Osteocyte (in vitro differentiated cells): ENCODE measurements at regions not wholly inside any gene's neighbourhood (a gene's known extent, or its start where the extent isn't known, plus 50 kb on each side); places are given as distances from the start of the nearest gene placed in this dataset.

Experiments used
- DNase-seq: peaks from one replicate; pipeline ENCODE4 v3.0.0; 2021; ENCODE audit warnings: mixed read lengths; ENCODE audit not compliant: unreplicated experiment; ENCODE audit errors: extremely low spot score
- H3K27ac Mint-ChIP-seq: one replicate; pipeline ENCODE4 v1.8.0; 2021; ENCODE audit warnings: mild to moderate bottlenecking, mixed read lengths; ENCODE audit not compliant: unreplicated experiment
- H3K27me3 Mint-ChIP-seq: one replicate; pipeline ENCODE4 v1.8.0; 2021; ENCODE audit warnings: mixed read lengths; ENCODE audit not compliant: unreplicated experiment
- H3K36me3 Mint-ChIP-seq: one replicate; pipeline ENCODE4 v1.8.0; 2021; ENCODE audit warnings: mixed read lengths; ENCODE audit not compliant: unreplicated experiment
- H3K4me1 Mint-ChIP-seq: one replicate; pipeline ENCODE4 v1.8.0; 2021; ENCODE audit warnings: mixed read lengths; ENCODE audit not compliant: unreplicated experiment
- H3K4me3 Mint-ChIP-seq: one replicate; pipeline ENCODE4 v1.8.0; 2021; ENCODE audit warnings: mild to moderate bottlenecking, moderate library complexity, mixed read lengths; ENCODE audit not compliant: unreplicated experiment
- H3K9me3 Mint-ChIP-seq: one replicate; pipeline ENCODE4 v1.8.0; 2021; ENCODE audit warnings: mixed read lengths; ENCODE audit not compliant: unreplicated experiment
- CTCF ChIP-seq: fragments of 200-600 bp; sonication (generic); IDR thresholded peaks from 2 replicates; pipeline ENCODE4 v1.5.0; 2021; ENCODE audit warnings: antibody characterized with exemption, mild to moderate bottlenecking, moderate library complexity

- Mint-ChIP-seq H3K4me3 (no peak overlapping the region), H3K4me1 (no peaks in the 10 kb centered on the region), H3K9me3 (no peaks in the 10 kb centered on the region), H3K27ac (no peak overlapping the region), H3K36me3 (no peaks in the 10 kb centered on the region), H3K27me3 (no peaks in the 10 kb centered on the region)
- DNase-seq, result no peak
- no peak for TF ChIP-seq CTCF
Observed at GRCh38 chr10:91726355-91726754, 71.9 kb upstream of the TNKS2 start.

- H3K27me3 Mint-ChIP-seq, result peaks cover 2% of the 10 kb centered on the region
- no peak overlapping the region for H3K27ac Mint-ChIP-seq
- no peaks in the 10 kb centered on the region for H3K9me3 Mint-ChIP-seq
- no peak overlapping the region for H3K4me3 Mint-ChIP-seq
- H3K4me1 Mint-ChIP-seq, result no peaks in the 10 kb centered on the region
- H3K36me3 Mint-ChIP-seq, result no peaks in the 10 kb centered on the region
- DNase-seq, result no peak
- no peak for TF ChIP-seq CTCF
Observed at GRCh38 chr10:91724933-91725332, 73.3 kb upstream of the TNKS2 start.

GRCh38 chr10:91713461-91714072, 80.7 kb upstream of the PPP1R3C start:
- DNase-seq, result no peak
- Mint-ChIP-seq H3K4me3 (no peak overlapping the region), H3K36me3 (no peaks in the 10 kb centered on the region), H3K27me3 (peaks cover 2% of the 10 kb centered on the region), H3K9me3 (peaks cover 4% of the 10 kb centered on the region), H3K27ac (no peak overlapping the region), H3K4me1 (peaks cover 25% of the 10 kb centered on the region)
- TF ChIP-seq CTCF, result no peak

- H3K4me1 Mint-ChIP-seq, result peaks cover 39% of the 10 kb centered on the region
- no peak for DNase-seq
- H3K27me3 Mint-ChIP-seq, result no peaks in the 10 kb centered on the region
- H3K36me3 Mint-ChIP-seq, result no peaks in the 10 kb centered on the region
- peak overlapping the region; percentile 64 for H3K27ac Mint-ChIP-seq
- no peak overlapping the region for H3K4me3 Mint-ChIP-seq
- peaks cover 4% of the 10 kb centered on the region for H3K9me3 Mint-ChIP-seq
- no peak for TF ChIP-seq CTCF
Observed at GRCh38 chr10:91711885-91712680, 79.2 kb upstream of the PPP1R3C start.

- H3K4me3 Mint-ChIP-seq, result no peak overlapping the region
- H3K27ac Mint-ChIP-seq, result no peak overlapping the region
- no peak for DNase-seq
- H3K9me3 Mint-ChIP-seq, result no peaks in the 10 kb centered on the region
- peaks cover 41% of the 10 kb centered on the region for H3K4me1 Mint-ChIP-seq
- H3K27me3 Mint-ChIP-seq, result no peaks in the 10 kb centered on the region
- no peaks in the 10 kb centered on the region for H3K36me3 Mint-ChIP-seq
- TF ChIP-seq CTCF, result no peak
Observed at GRCh38 chr10:91709394-91709798, 76.5 kb upstream of the PPP1R3C start.
